Motor neuron (in vitro differentiated cells): ENCODE measurements at regions not wholly inside any gene's neighbourhood (a gene's known extent, or its start where the extent isn't known, plus 50 kb on each side); places are given as distances from the start of the nearest gene placed in this dataset.
A peak's percentile ranks its signal among the peaks of the same experiment; 100 is the strongest.

Source experiments
- ATAC-seq, 8 experiments: fragments of 200-7000 bp; cut with Tn5 transposase; replicated peaks in 6 of 8; 2 replicates each; pipeline ENCODE4 v1.8.0; 2021; ENCODE audit warnings: mild to moderate bottlenecking in 8 of 8, moderate library complexity in 8 of 8
- H3K27ac ChIP-seq, 2 donors: fragments of 250-450 bp; sonication (Bioruptor Pico); 2 replicates each; pipeline ENCODE4 v1.9.0; 2021; ENCODE audit warnings: antibody characterized with exemption in 2 of 2, mild to moderate bottlenecking in 2 of 2, moderate library complexity in 1 of 2
- H3K4me1 ChIP-seq, 2 donors: fragments of 250-450 bp; sonication (Bioruptor Pico); replicated peaks in 1 of 2; 2 replicates each; pipeline ENCODE4 v1.6.1; 2021; ENCODE audit warnings: antibody characterized with exemption in 2 of 2, mild to moderate bottlenecking in 2 of 2, moderate library complexity in 1 of 2
- H3K4me3 ChIP-seq, 5 donors: fragments of 250-450 bp; sonication (Bioruptor Pico); 2 replicates each; pipeline ENCODE4 v1.9.0; 2021; ENCODE audit warnings: antibody characterized with exemption in 5 of 5, mild to moderate bottlenecking in 5 of 5, moderate library complexity in 4 of 5
- WGBS, 10 experiments: fragments of 450-650 bp; shearing (Covaris generic); methylation state at CpG; one replicate each; pipeline ENCODE4 v1.0.0; 2022; 5-methylcytosine and 5-hydroxymethylcytosine counted together
- in situ Hi-C, 9 experiments: fragments of 400-800 bp; cut with MboI; loops; one replicate each; pipeline ENCODE4 v1.15.0; 2021; ENCODE audit warnings: low sequenced_read_pairs in 9 of 9, low pct_unique_long_range_greater_than_20kb in 2 of 9; ENCODE audit not compliant: unreplicated experiment in 9 of 9

GRCh38 chrX:43314525-43314924 lies 341.6 kb upstream of the MAOA start:
- in situ Hi-C loops, result no loop called here
- Histone ChIP-seq H3K27ac (no peak overlapping the region), H3K4me1 (no peaks in the 10 kb centered on the region), H3K4me3 (no peak overlapping the region)
- 0 to 100% (median 55%) methylated on average over 1 to 3 of the region's 3 CpGs; no CpG with 5 or more reads in 4 of the 10 experiments for WGBS, 10 experiments
- ATAC-seq, result peak in 2 of 8 experiments; percentile 64 to 79

GRCh38 chrX:43315622-43316021 lies 340.5 kb upstream of the MAOA start:
- H3K4me1 ChIP-seq, result no peaks in the 10 kb centered on the region
- no peak overlapping the region for H3K27ac ChIP-seq
- 4 to 79% (median 19%) methylated on average over 2 to 4 of the region's 4 CpGs; no CpG with 5 or more reads in 6 of the 10 experiments for WGBS, 10 experiments
- ATAC-seq, result no peak
- in situ Hi-C loops, result no loop called here
- no peak overlapping the region for H3K4me3 ChIP-seq

GRCh38 chrX:43316146-43316545 lies 340.0 kb upstream of the MAOA start:
- Histone ChIP-seq H3K4me1 (no peaks in the 10 kb centered on the region), H3K4me3 (no peak overlapping the region), H3K27ac (no peak overlapping the region)
- no peak for ATAC-seq
- in situ Hi-C loops, result no loop called here
- 0 to 85% methylated on average over 1 to 2 of the region's 2 CpGs; no CpG with 5 or more reads in 8 of the 10 experiments for WGBS, 10 experiments

GRCh38 chrX:43317378-43317777 lies 338.7 kb upstream of the MAOA start:
- in situ Hi-C loops, result no loop called here
- Histone ChIP-seq H3K4me3 (no peak overlapping the region), H3K4me1 (no peaks in the 10 kb centered on the region), H3K27ac (no peak overlapping the region)
- 63% methylated on average over 1 of the region's 1 CpG; no CpG with 5 or more reads in 9 of the 10 experiments for WGBS, 10 experiments
- no peak for ATAC-seq

GRCh38 chrX:43328358-43328946 lies 327.6 kb upstream of the MAOA start:
- Histone ChIP-seq H3K27ac (no peak overlapping the region), H3K4me3 (no peak overlapping the region), H3K4me1 (no peaks in the 10 kb centered on the region)
- in situ Hi-C loops, result loop anchor here in 2 of 9 experiments (25.0 kb wide), 2 partner anchors 234 to 409 kb away; no protein-coding TSS in a partner anchor
- WGBS, 10 experiments, result 0 to 94% (median 92%) methylated on average over 1 to 9 of the region's 9 CpGs; no CpG with 5 or more reads in 3 of the 10 experiments
- no peak for ATAC-seq

GRCh38 chrX:43333543-43333942 lies 322.6 kb upstream of the MAOA start:
- in situ Hi-C loops, result loop anchor here in 2 of 9 experiments (25.0 kb wide), 2 partner anchors 229 to 404 kb away; no protein-coding TSS in a partner anchor
- 20 to 100% (median 67%) methylated on average over 1 of the region's 1 CpG; no CpG with 5 or more reads in 7 of the 10 experiments for WGBS, 10 experiments
- H3K27ac ChIP-seq, result no peak overlapping the region
- H3K4me3 ChIP-seq, result no peak overlapping the region
- H3K4me1 ChIP-seq, result no peaks in the 10 kb centered on the region
- no peak for ATAC-seq

GRCh38 chrX:43345166-43345565 lies 310.9 kb upstream of the MAOA start:
- no peak for ATAC-seq
- 92 to 100% methylated on average over 2 of the region's 2 CpGs; no CpG with 5 or more reads in 8 of the 10 experiments for WGBS, 10 experiments

GRCh38 chrX:43349363-43349762 lies 306.7 kb upstream of the MAOA start:
- peak in 3 of 8 experiments; percentile 29 to 59 (median 57) for ATAC-seq
- in situ Hi-C loops, result loop anchor here in 2 of 9 experiments (25.0 kb wide), 2 partner anchors 213 to 388 kb away; no protein-coding TSS in a partner anchor
- Histone ChIP-seq H3K4me1 (no peaks in the 10 kb centered on the region), H3K4me3 (no peak overlapping the region), H3K27ac (no peak overlapping the region)
- 60% methylated on average over 1 of the region's 1 CpG; no CpG with 5 or more reads in 9 of the 10 experiments for WGBS, 10 experiments

More at GRCh38 chrX:43345166-43345565, 310.9 kb upstream of the MAOA start:
- Histone ChIP-seq H3K4me1 (no peaks in the 10 kb centered on the region), H3K27ac (no peak overlapping the region), H3K4me3 (no peak overlapping the region)
- in situ Hi-C loops, result loop anchor here in 2 of 9 experiments (25.0 kb wide), 2 partner anchors 217 to 392 kb away; no protein-coding TSS in a partner anchor

- no peak overlapping the region for H3K27ac ChIP-seq
- 80% methylated on average over 1 of the region's 4 CpGs; no CpG with 5 or more reads in 9 of the 10 experiments for WGBS, 10 experiments
- no peak overlapping the region for H3K4me3 ChIP-seq
- no peaks in the 10 kb centered on the region for H3K4me1 ChIP-seq
- no peak for ATAC-seq
- in situ Hi-C loops, result no loop called here
These were observed 305.2 kb upstream of the MAOA start for GRCh38 chrX:43350935-43351334.

- Histone ChIP-seq H3K27ac (no peak overlapping the region), H3K4me1 (no peaks in the 10 kb centered on the region), H3K4me3 (no peak overlapping the region)
- WGBS, 10 experiments, result 0 to 22% (median 10%) methylated on average over 1 of the region's 1 CpG; no CpG with 5 or more reads in 4 of the 10 experiments
- in situ Hi-C loops, result no loop called here
- ATAC-seq, result no peak
These were observed 298.4 kb upstream of the MAOA start for GRCh38 chrX:43357741-43358140.

GRCh38 chrX:43373032-43373431 lies 283.1 kb upstream of the MAOA start:
- peak in 2 of 8 experiments; percentile 61 to 69 for ATAC-seq
- H3K4me1 ChIP-seq, result no peaks in the 10 kb centered on the region
- no peak overlapping the region for H3K4me3 ChIP-seq
- in situ Hi-C loops, result no loop called here
- WGBS, 10 experiments, result 17 to 76% (median 75%) methylated on average over 2 to 3 of the region's 3 CpGs; no CpG with 5 or more reads in 7 of the 10 experiments
- H3K27ac ChIP-seq, result no peak overlapping the region

- WGBS, 10 experiments, result 20 to 80% (median 66%) methylated on average over 1 to 3 of the region's 3 CpGs; no CpG with 5 or more reads in 7 of the 10 experiments
These were observed 281.0 kb upstream of the MAOA start for GRCh38 chrX:43375136-43375535.

GRCh38 chrX:43380704-43381103 lies 275.4 kb upstream of the MAOA start:
- WGBS, 10 experiments, result 96% methylated on average over 5 of the region's 6 CpGs; no CpG with 5 or more reads in 9 of the 10 experiments
- Histone ChIP-seq H3K4me1 (no peaks in the 10 kb centered on the region), H3K27ac (no peak overlapping the region), H3K4me3 (no peak overlapping the region)
- no peak for ATAC-seq
- in situ Hi-C loops, result no loop called here

More at GRCh38 chrX:43375136-43375535, 281.0 kb upstream of the MAOA start:
- in situ Hi-C loops, result no loop called here
- no peak overlapping the region for H3K4me3 ChIP-seq
- ATAC-seq, result peak in 1 of 8 experiments; percentile 34
- no peaks in the 10 kb centered on the region for H3K4me1 ChIP-seq
- H3K27ac ChIP-seq, result no peak overlapping the region
